Right lobe of liver (tissue), 6 donors: ENCODE measurements at regions not wholly inside any gene's neighbourhood (a gene's known extent, or its start where the extent isn't known, plus 50 kb on each side); places are given as distances from the start of the nearest gene placed in this dataset.

Experiments used
- ATAC-seq, 4 donors: fragments of 200-7000 bp; cut with Tn5 transposase; one replicate each; pipeline ENCODE4 v1.9.1; 2020; ENCODE audit warnings: mild to moderate bottlenecking in 4 of 4, moderate library complexity in 4 of 4
- DNase-seq, 3 donors: peaks; one replicate each; pipeline ENCODE4 v3.0.0-alpha.2; 2020
- H3K27ac ChIP-seq, 3 donors: fragments of 200-600 bp; one replicate each; pipeline ENCODE4 v1.8.0; 2022
- H3K27me3 ChIP-seq, 2 donors: fragments of 200-600 bp; one replicate each; pipeline ENCODE4 v1.8.0; 2022
- H3K36me3 ChIP-seq, 4 donors: fragments of 200-600 bp; sonication (generic) in 1 of 4; one replicate each; pipeline versions ENCODE4 v1.5.1 to v1.8.0; 2017 to 2022; ENCODE audit warnings: control low read depth in 1 of 4
- H3K4me1 ChIP-seq, 4 donors: fragments of 200-600 bp; sonication (generic) in 1 of 4; one replicate each; pipeline versions ENCODE4 v1.5.1 to v1.8.0; 2017 to 2022; ENCODE audit warnings: control low read depth in 1 of 4
- H3K4me3 ChIP-seq, 3 donors: fragments of 200-600 bp; one replicate each; pipeline ENCODE4 v1.8.0; 2022
- H3K9me3 ChIP-seq, 4 donors: fragments of 200-600 bp; sonication (generic) in 1 of 4; one replicate each; pipeline versions ENCODE4 v1.5.1 to v1.8.0; 2017 to 2022; ENCODE audit warnings: control low read depth in 1 of 4
- CTCF ChIP-seq, 4 donors: fragments of 200-600 bp in 3 of 4; fragments of 450-650 bp in 1 of 4; IDR thresholded peaks; one replicate each; pipeline versions ENCODE4 v1.5.1 to v1.8.0; 2016 to 2022; ENCODE audit warnings: antibody characterized with exemption in 4 of 4, mild to moderate bottlenecking in 2 of 4
- POLR2A ChIP-seq: fragments of 450-650 bp; IDR thresholded peaks from one replicate; pipeline ENCODE4 v1.6.1; 2017; ENCODE audit warnings: antibody characterized with exemption, mild to moderate bottlenecking
- WGBS: methylation state at CpG from one replicate; pipeline ENCODE4 v1.1.6; 2018; ENCODE audit warnings: low coverage, low lambda C conversion rate; ENCODE audit not compliant: insufficient coverage; ENCODE audit errors: missing lambda C conversion rate; 5-methylcytosine and 5-hydroxymethylcytosine counted together
- intact Hi-C, 2 donors: fragments of 100-400 bp; cut with DNase I; formaldehyde crosslinking; loops; one replicate each; pipeline versions ENCODE4 v1.11.2 to v1.14.1; 2022
- donor health status: DM: no; HTN: yes; CAD: no.
- donor health status: DM: no; HTN: no; CAD: no.
- donor health status: DM: no; HTN: no; CAD: no.
- donor health status: DM: no; HTN: yes; CAD: no.
- donor health status: DM: no; HTN: yes; CAD: no.

GRCh38 chr7:121623130-121623872 is 227.2 kb upstream of the FAM3C start:
- no peak for TF ChIP-seq CTCF (IDR thresholded peaks at IDR 0.05)
- TF ChIP-seq POLR2A = no peak
- no peaks in the 10 kb centered on the region for H3K4me1 ChIP-seq
- H3K4me3 ChIP-seq = no peak overlapping the region
- no peaks in the 10 kb centered on the region for H3K27me3 ChIP-seq
- 65% methylated on average over 5 of the region's 6 CpGs for WGBS
- no peak for DNase-seq
- H3K36me3 ChIP-seq = no peaks in the 10 kb centered on the region
- no peak overlapping the region for H3K27ac ChIP-seq
- no peak for ATAC-seq
- no peaks in the 10 kb centered on the region for H3K9me3 ChIP-seq
- intact Hi-C loops = no loop called here

- Histone ChIP-seq H3K36me3 (no peaks in the 10 kb centered on the region), H3K27me3 (no peaks in the 10 kb centered on the region), H3K4me3 (no peak overlapping the region), H3K4me1 (no peaks in the 10 kb centered on the region), H3K9me3 (no peaks in the 10 kb centered on the region), H3K27ac (no peak overlapping the region)
- 63% methylated on average over 4 of the region's 4 CpGs for WGBS
- ATAC-seq (no peak), DNase-seq (no peak)
- TF ChIP-seq CTCF (IDR thresholded peaks at IDR 0.05) = no peak
- TF ChIP-seq POLR2A = no peak
- intact Hi-C loops = no loop called here
These were observed 225.8 kb upstream of the FAM3C start for GRCh38 chr7:121621937-121622336.

GRCh38 chr7:121620953-121621606 is 225.0 kb upstream of the FAM3C start:
- H3K9me3 ChIP-seq = no peaks in the 10 kb centered on the region
- DNase-seq (no peak), ATAC-seq (no peak)
- no peaks in the 10 kb centered on the region for H3K4me1 ChIP-seq
- H3K4me3 ChIP-seq = no peak overlapping the region
- intact Hi-C loops = no loop called here
- no peaks in the 10 kb centered on the region for H3K27me3 ChIP-seq
- 71% methylated on average over 9 of the region's 11 CpGs for WGBS
- TF ChIP-seq POLR2A (no peak), CTCF (IDR thresholded peaks at IDR 0.05) (no peak)
- no peaks in the 10 kb centered on the region for H3K36me3 ChIP-seq
- no peak overlapping the region for H3K27ac ChIP-seq

- no peak for DNase-seq
- Histone ChIP-seq H3K36me3 (no peaks in the 10 kb centered on the region), H3K9me3 (no peaks in the 10 kb centered on the region), H3K4me3 (no peak overlapping the region), H3K27ac (no peak overlapping the region), H3K27me3 (no peaks in the 10 kb centered on the region), H3K4me1 (no peaks in the 10 kb centered on the region)
- TF ChIP-seq CTCF (IDR thresholded peaks at IDR 0.05) (no peak), POLR2A (no peak)
- intact Hi-C loops = no loop called here
- WGBS = 53% methylated on average over 3 of the region's 3 CpGs
- ATAC-seq = no peak
These were observed 224.1 kb upstream of the FAM3C start for GRCh38 chr7:121620206-121620605.
